Left lung (tissue), 4 donors: ENCODE measurements at regions not wholly inside any gene's neighbourhood (a gene's known extent, or its start where the extent isn't known, plus 50 kb on each side); places are given as distances from the start of the nearest gene placed in this dataset.
"Not testable (repeated sequence)": the region's sequence is repeated elsewhere in the genome, so short reads cannot be mapped to it uniquely, and the experiment has no call there.

Source experiments
- ATAC-seq: fragments of 200-7000 bp; cut with Tn5 transposase; one replicate; pipeline ENCODE4 v1.9.1; 2020; ENCODE audit warnings: moderate library complexity
- DNase-seq, 4 donors: peaks; one replicate each; pipeline ENCODE4 v3.0.0-alpha.2; 2013 to 2020
- H3K27ac ChIP-seq, 2 donors: fragments of 200-600 bp; sonication (generic) in 1 of 2; one replicate each; pipeline versions ENCODE4 v1.5.0 to v1.8.0; 2020 to 2021
- H3K27me3 ChIP-seq, 2 donors: fragments of 200-600 bp; sonication (generic) in 1 of 2; one replicate each; pipeline versions ENCODE4 v1.5.0 to v1.8.0; 2020 to 2021
- H3K36me3 ChIP-seq, 2 donors: fragments of 200-600 bp; sonication (generic) in 1 of 2; one replicate each; pipeline versions ENCODE4 v1.5.0 to v1.8.0; 2020 to 2021
- H3K4me1 ChIP-seq, 2 donors: fragments of 200-600 bp; one replicate each; pipeline ENCODE4 v1.8.0; 2021
- H3K4me3 ChIP-seq, 2 donors: fragments of 200-600 bp; sonication (generic) in 1 of 2; one replicate each; pipeline versions ENCODE4 v1.5.0 to v1.8.0; 2020 to 2021; ENCODE audit warnings: mild to moderate bottlenecking in 1 of 2
- H3K9me3 ChIP-seq, 2 donors: fragments of 200-600 bp; sonication (generic) in 1 of 2; one replicate each; pipeline versions ENCODE4 v1.5.0 to v1.8.0; 2020 to 2021
- intact Hi-C, 2 donors: fragments of 100-400 bp; cut with DNase I; formaldehyde crosslinking; loops; one replicate each; pipeline versions ENCODE4 v1.11.2 to v1.14.2; 2022
- TF ChIP-seq, protein P1 (sequence below), 2 donors: fragments of 200-600 bp; sonication (generic) in 1 of 2; IDR thresholded peaks; one replicate each; pipeline versions ENCODE4 v1.5.0 to v1.8.0; 2021; ENCODE audit warnings: antibody characterized with exemption in 2 of 2
- donor health status: DM: no; HTN: yes; CAD: no.
- donor health status: DM: no; HTN: no; CAD: no.

DNA sequence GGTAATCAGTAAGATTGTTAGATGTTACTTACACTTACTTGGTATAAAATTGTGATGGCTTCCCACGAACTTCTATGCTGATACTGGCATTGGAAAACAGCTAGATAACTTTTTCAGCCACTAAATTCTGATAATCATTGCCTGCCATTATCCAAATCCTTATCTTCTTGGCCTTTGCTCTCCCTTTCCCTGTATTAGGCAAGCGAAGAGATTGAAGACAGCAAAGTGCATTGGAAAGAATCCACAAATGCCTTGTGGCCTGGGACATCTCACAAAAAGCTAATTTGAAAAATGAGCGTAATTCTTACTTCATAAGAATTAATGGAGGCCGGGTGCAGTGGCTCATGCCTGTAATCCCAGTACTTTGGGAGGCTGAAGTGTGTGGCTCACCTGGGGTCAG lies 79.5 kb upstream of the MARCKS start:
- TF ChIP-seq, protein P1, sequence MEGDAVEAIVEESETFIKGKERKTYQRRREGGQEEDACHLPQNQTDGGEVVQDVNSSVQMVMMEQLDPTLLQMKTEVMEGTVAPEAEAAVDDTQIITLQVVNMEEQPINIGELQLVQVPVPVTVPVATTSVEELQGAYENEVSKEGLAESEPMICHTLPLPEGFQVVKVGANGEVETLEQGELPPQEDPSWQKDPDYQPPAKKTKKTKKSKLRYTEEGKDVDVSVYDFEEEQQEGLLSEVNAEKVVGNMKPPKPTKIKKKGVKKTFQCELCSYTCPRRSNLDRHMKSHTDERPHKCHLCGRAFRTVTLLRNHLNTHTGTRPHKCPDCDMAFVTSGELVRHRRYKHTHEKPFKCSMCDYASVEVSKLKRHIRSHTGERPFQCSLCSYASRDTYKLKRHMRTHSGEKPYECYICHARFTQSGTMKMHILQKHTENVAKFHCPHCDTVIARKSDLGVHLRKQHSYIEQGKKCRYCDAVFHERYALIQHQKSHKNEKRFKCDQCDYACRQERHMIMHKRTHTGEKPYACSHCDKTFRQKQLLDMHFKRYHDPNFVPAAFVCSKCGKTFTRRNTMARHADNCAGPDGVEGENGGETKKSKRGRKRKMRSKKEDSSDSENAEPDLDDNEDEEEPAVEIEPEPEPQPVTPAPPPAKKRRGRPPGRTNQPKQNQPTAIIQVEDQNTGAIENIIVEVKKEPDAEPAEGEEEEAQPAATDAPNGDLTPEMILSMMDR (IDR thresholded peaks at IDR 0.05) = no peak
- H3K27me3 ChIP-seq = no peaks in the 10 kb centered on the region
- no peak overlapping the region for H3K27ac ChIP-seq
- peaks cover 0 to 11% of the 10 kb centered on the region in 2 donors for H3K4me1 ChIP-seq
- ATAC-seq = no peak
- DNase-seq = no peak
- no peaks in the 10 kb centered on the region for H3K36me3 ChIP-seq
- intact Hi-C loops = no loop called here
- no peaks in the 10 kb centered on the region for H3K9me3 ChIP-seq
- H3K4me3 ChIP-seq = no peak overlapping the region

DNA sequence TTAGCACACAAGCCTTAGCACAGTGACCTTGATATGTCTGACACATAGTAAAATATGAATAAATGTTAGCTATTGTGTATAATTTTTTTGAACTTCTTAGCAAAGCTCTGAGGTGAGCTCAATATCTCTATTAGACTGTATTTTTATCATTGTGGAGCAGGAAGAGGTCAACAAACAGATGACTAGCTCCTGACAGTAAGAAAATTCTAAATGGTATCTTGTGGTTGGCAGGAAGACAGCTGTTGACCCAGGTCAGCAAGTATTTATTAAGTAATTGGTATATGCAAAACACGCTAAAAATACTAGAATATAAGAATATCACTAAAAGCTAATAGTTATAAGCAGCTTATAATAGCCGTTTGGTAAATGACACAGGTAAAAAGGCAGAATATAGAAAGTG lies 77.5 kb upstream of the MARCKS start:
- intact Hi-C loops = no loop called here
- H3K9me3 ChIP-seq = no peaks in the 10 kb centered on the region
- peaks cover 0 to 2% of the 10 kb centered on the region in 2 donors for H3K4me1 ChIP-seq
- ATAC-seq = no peak
- no peak overlapping the region for H3K4me3 ChIP-seq
- no peak for DNase-seq
- no peaks in the 10 kb centered on the region for H3K36me3 ChIP-seq
- H3K27me3 ChIP-seq = no peaks in the 10 kb centered on the region
- H3K27ac ChIP-seq = no peak overlapping the region
- TF ChIP-seq, protein P1 (IDR thresholded peaks at IDR 0.05) = no peak

DNA sequence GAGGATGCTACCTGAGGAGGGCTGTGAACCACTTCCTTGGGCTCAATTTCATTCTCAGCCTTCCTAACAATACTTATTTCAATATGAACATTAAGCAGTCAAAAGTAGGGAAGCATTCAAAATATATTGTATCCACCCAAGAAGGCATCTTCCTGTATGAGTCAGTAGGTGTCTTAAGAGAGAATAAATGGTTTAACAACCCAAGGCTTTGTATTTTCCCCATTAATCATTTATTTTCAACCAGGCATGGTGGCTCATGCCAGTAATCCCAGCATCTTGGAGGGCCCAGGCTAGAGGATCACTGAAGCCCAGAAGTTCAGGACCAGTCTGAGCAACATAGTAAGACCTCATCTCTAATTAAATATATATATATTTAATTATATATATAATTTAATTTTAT lies 74.5 kb upstream of the MARCKS start:
- DNase-seq = no peak
- no peaks in the 10 kb centered on the region for H3K36me3 ChIP-seq
- ATAC-seq = no peak
- H3K27ac ChIP-seq = no peak overlapping the region
- no peaks in the 10 kb centered on the region for H3K9me3 ChIP-seq
- H3K4me1 ChIP-seq = no peaks in the 10 kb centered on the region
- H3K4me3 ChIP-seq = no peak overlapping the region
- intact Hi-C loops = no loop called here
- no peaks in the 10 kb centered on the region for H3K27me3 ChIP-seq
- TF ChIP-seq, protein P1 (IDR thresholded peaks at IDR 0.05) = no peak

DNA sequence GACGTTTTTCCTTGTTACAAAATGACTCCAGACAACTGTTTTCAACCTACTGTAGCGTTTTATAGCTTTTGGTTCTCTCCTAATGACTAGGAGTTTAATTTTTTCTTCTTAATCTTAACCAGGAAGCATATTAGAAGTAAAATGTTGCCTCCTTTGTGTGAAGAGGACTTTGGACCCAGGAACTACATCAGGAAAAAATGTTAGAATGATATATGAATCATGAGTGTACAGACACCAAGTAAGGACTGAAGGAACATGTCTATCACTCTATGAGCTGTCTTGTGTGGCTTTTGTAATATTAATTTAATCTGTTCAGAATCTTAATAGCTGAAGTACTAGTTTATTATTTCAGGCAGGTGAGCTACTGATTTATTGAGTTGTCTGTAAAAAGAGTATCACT lies 71.0 kb upstream of the MARCKS start:
- H3K27me3 ChIP-seq = no peaks in the 10 kb centered on the region
- intact Hi-C loops = no loop called here
- no peaks in the 10 kb centered on the region for H3K9me3 ChIP-seq
- no peak for ATAC-seq
- TF ChIP-seq, protein P1 (IDR thresholded peaks at IDR 0.05) = no peak
- no peak overlapping the region for H3K27ac ChIP-seq
- DNase-seq = no peak
- H3K4me1 ChIP-seq = no peaks in the 10 kb centered on the region
- no peaks in the 10 kb centered on the region for H3K36me3 ChIP-seq
- no peak overlapping the region for H3K4me3 ChIP-seq

DNA sequence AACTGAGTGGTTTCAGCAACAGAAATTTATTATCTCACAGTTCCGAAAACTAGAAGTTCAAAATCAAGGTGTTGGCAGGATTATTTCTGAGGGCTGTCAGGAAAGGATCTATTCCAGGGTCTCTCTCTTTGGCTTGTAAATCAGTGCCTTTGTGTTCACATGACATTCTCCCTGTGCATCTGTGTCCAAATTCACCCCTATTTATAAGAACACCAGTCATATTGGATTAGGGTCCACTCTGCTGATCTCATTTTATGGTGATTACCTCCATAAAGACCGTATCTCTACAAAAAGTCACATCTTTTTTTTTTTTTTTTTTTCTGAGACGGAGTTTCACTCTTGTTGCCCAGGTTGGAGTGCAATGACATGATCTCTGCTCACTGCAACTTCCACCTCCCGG lies 68.6 kb upstream of the MARCKS start:
- Histone ChIP-seq H3K4me3 (no peak overlapping the region), H3K27ac (no peak overlapping the region), H3K4me1 (no peaks in the 10 kb centered on the region), H3K36me3 (no peaks in the 10 kb centered on the region), H3K9me3 (no peaks in the 10 kb centered on the region), H3K27me3 (no peaks in the 10 kb centered on the region)
- no peak for DNase-seq
- intact Hi-C loops = no loop called here
- no peak for ATAC-seq
- TF ChIP-seq, protein P1 (IDR thresholded peaks at IDR 0.05) = no peak

DNA sequence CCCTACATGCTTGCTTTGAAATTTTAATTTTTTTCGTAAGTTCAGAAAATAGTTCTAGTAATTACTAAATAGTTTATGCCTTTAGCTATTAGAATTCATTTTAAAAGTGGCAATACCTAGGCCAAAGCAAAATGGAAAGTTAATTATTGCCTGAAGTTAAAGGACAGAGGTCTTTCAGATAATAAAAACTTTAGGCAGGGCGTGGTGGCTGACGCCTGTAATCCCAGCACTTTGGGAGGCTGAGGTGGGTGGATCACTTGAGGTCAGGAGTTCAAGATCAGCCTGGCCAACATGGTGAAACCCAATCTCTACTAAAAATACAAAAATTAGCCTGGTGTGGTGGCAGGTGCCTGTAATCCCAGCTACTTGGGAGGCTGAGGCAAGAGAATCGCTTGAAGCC lies 65.9 kb upstream of the MARCKS start:
- ATAC-seq, H3K36me3 ChIP-seq, H3K4me3 ChIP-seq, intact Hi-C loops, H3K9me3 ChIP-seq, H3K27ac ChIP-seq, DNase-seq, H3K4me1 ChIP-seq, H3K27me3 ChIP-seq: not testable (repeated sequence)

DNA sequence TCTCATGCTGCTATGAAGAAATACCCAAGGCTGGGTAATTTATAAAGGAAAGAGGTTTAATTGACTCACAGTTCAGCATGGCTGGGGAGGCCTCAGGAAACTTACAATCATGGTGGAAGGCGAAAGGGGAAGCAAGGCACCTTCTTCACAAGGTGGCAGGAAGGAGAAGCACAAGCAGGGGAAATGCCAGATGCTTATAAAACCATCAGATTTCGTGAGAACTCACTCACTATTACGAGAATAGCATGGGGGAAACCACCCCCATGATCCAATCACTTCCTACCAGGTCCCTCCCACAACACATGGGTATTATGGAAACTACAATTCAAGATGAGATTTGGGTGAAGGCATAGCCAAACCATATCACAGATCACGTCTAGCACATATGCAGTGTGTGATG lies 61.8 kb upstream of the MARCKS start:
- H3K27me3 ChIP-seq = not testable (repeated sequence)

More for the DNA sequence above, 61.8 kb upstream of the MARCKS start:
- intact Hi-C loops, ATAC-seq, H3K27ac ChIP-seq, H3K4me1 ChIP-seq, H3K36me3 ChIP-seq, H3K4me3 ChIP-seq, H3K9me3 ChIP-seq, DNase-seq: not testable (repeated sequence)
